ENCODE measurements at regions not wholly inside any gene's neighbourhood (a gene's known extent, or its start where the extent isn't known, plus 50 kb on each side); places are given as distances from the start of the nearest gene placed in this dataset.

GRCh38 chr4:156328882-156329281 lies 375.2 kb upstream of the CTSO start (continued):
- TF ChIP-seq REST (IDR thresholded peaks at IDR 0.05; ENCODE audit: unreplicated experiment), result no peak
- no peak for TF ChIP-seq POLR2AphosphoS5 (IDR thresholded peaks at IDR 0.05; ENCODE audit: low read depth)
- TF ChIP-seq ETS1 (IDR thresholded peaks at IDR 0.05), result no peak
- no peak for TF ChIP-seq CTCF (conservative IDR thresholded peaks at IDR 0.05; ENCODE audit: low read depth in 2 of 2)

GRCh38 chr4:156326246-156326645 lies 372.6 kb upstream of the CTSO start:
- Histone ChIP-seq H3K36me3 (ENCODE audit: insufficient read depth) (no peaks in the 10 kb centered on the region), H3F3A (replicated peaks; ENCODE audit: low read depth) (no peaks in the 10 kb centered on the region), H3K4me3 (no peak overlapping the region), H4K20me1 (replicated peaks; ENCODE audit: insufficient read depth) (no peaks in the 10 kb centered on the region), H3K27me3 (ENCODE audit: insufficient read depth) (no peaks in the 10 kb centered on the region), H3K9me2 (ENCODE audit: insufficient read depth) (no peaks in the 10 kb centered on the region), H2AFZ (no peak overlapping the region), H3K79me2 (replicated peaks; ENCODE audit: insufficient read depth) (no peaks in the 10 kb centered on the region), H3K4me2 (no peak overlapping the region), H3K27ac (ENCODE audit: low read depth) (no peak overlapping the region), H3K4me1 (ENCODE audit: insufficient read depth) (no peaks in the 10 kb centered on the region)
- Mint-ChIP-seq H3K27ac (no peak overlapping the region), H3K4me1 (peaks cover 6% of the 10 kb centered on the region; the same call in 2 of the 3 replicates), H3K4me3 (no peak overlapping the region), H3K9me3 (no peaks in the 10 kb centered on the region), H3K36me3 (ENCODE audit: low read depth) (no peaks in the 10 kb centered on the region), H3K27me3 (ENCODE audit: insufficient read depth, low read depth, poor library complexity) (no peaks in the 10 kb centered on the region)
- DNase-seq (ENCODE audit: low spot score) (no peak), ATAC-seq (no peak)
- TF ChIP-seq ETS1 (IDR thresholded peaks at IDR 0.05) (no peak), ZNF331 (CRISPR knock-in tag; IDR thresholded peaks at IDR 0.05; ENCODE audit: low read depth) (no peak), POLR2AphosphoS5 (IDR thresholded peaks at IDR 0.05; ENCODE audit: low read depth) (no peak), REST (IDR thresholded peaks at IDR 0.05; ENCODE audit: unreplicated experiment) (no peak), STAT1 (IDR thresholded peaks at IDR 0.05; ENCODE audit: unreplicated experiment) (no peak), NANOG (IDR thresholded peaks at IDR 0.05; ENCODE audit: borderline replicate concordance) (no peak), ZNF114 (CRISPR knock-in tag; IDR thresholded peaks at IDR 0.05) (no peak), JUNB (IDR thresholded peaks at IDR 0.05; ENCODE audit: unreplicated experiment) (no peak)

All from GM23338 (cell line).